H1 (cell line): ENCODE measurements at regions not wholly inside any gene's neighbourhood (a gene's known extent, or its start where the extent isn't known, plus 50 kb on each side); places are given as distances from the start of the nearest gene placed in this dataset.

Experiments used
- BRCA1 ChIP-seq: IDR thresholded peaks from 2 replicates; pipeline ENCODE4 v1.6.1; 2012; ENCODE audit warnings: low read depth, low read length, improper control_type of control experiment
- CHD2 ChIP-seq: IDR thresholded peaks from 2 replicates; pipeline ENCODE4 v1.6.1; 2012; ENCODE audit warnings: low read length, improper control_type of control experiment
- SP1 ChIP-seq: IDR thresholded peaks from 2 replicates; pipeline ENCODE4 v1.6.1; 2011; ENCODE audit warnings: low read depth, low read length
- TAF7 ChIP-seq: optimal IDR thresholded peaks from 2 replicates; pipeline ENCODE3; 2011; ENCODE audit warnings: low read depth, mild to moderate bottlenecking, inconsistent platforms, low read length, moderate library complexity, borderline replicate concordance
- TCF12 ChIP-seq: IDR thresholded peaks from 2 replicates; pipeline ENCODE4 v1.6.1; 2011; ENCODE audit warnings: low read depth, mild to moderate bottlenecking, low read length

DNA sequence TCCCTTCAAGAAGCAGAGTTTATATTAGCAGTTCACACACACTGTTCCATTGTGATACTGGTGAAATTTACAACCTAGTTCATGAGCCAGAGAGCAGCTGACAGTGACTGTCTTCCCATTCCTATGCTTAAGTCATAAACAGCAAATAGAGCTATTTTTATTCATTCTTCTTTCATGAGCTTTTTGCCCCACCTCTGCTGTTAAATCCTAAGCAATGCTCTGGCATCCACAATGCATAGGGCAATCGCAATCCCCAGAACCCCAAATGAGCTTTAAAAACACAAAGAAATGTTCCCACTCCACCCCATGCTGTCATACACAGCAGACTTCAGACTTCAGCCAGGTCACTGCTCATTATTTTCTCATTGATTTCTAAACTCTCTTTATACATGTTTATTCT lies 307.5 kb downstream of the ETS1 start (continued):
- no peak for TF ChIP-seq CHD2
- no peak for TF ChIP-seq TCF12
- TF ChIP-seq BRCA1 = no peak
- no peak for TF ChIP-seq TAF7
- TF ChIP-seq SP1 = no peak
